ENCODE measurements at regions not wholly inside any gene's neighbourhood (a gene's known extent, or its start where the extent isn't known, plus 50 kb on each side); places are given as distances from the start of the nearest gene placed in this dataset.

- Histone ChIP-seq H3K27ac (ENCODE audit: low read length) (no peak overlapping the region), H3K4me3 (ENCODE audit: low read depth in 1 of 2, low read length in 2 of 2) (no peak overlapping the region), H3K36me3 (ENCODE audit: insufficient read depth, low read length) (no peaks in the 10 kb centered on the region), H3K4me2 (ENCODE audit: insufficient read depth, low read length) (no peak overlapping the region), H2AFZ (ENCODE audit: low read depth, low read length) (no peak overlapping the region), H4K20me1 (ENCODE audit: insufficient read depth, low read length) (peaks cover 6% of the 10 kb centered on the region), H3K9ac (ENCODE audit: low read depth, low read length) (no peak overlapping the region), H3K79me2 (ENCODE audit: insufficient read depth, low read length) (no peaks in the 10 kb centered on the region), H3K27me3 (ENCODE audit: insufficient read depth, low read length, poor library complexity) (peaks cover 4% of the 10 kb centered on the region), H3K9me3 (ENCODE audit: insufficient read depth, low read length, severe bottlenecking) (no peaks in the 10 kb centered on the region), H3K4me1 (ENCODE audit: insufficient read depth, low read length) (no peaks in the 10 kb centered on the region)
- DNase-seq, result no peak
- no peak for ATAC-seq (ENCODE audit: insufficient read depth, low read depth)
- TF ChIP-seq EZH2 (IDR thresholded peaks at IDR 0.05; ENCODE audit: borderline replicate concordance, low read depth, low read length, severe bottlenecking), result no peak
- TF ChIP-seq CTCF (IDR thresholded peaks at IDR 0.05; ENCODE audit: borderline replicate concordance, extremely low read depth, low read length, poor library complexity, severe bottlenecking), result no peak
Observed at GRCh38 chr17:79465011-79465680, 145.7 kb downstream of the RBFOX3 start.

- no peak overlapping the region for H3K9ac ChIP-seq (ENCODE audit: low read depth, low read length)
- H3K9me3 ChIP-seq (ENCODE audit: insufficient read depth, low read length, severe bottlenecking), result no peaks in the 10 kb centered on the region
- H3K27ac ChIP-seq (ENCODE audit: low read length), result no peak overlapping the region
- H2AFZ ChIP-seq (ENCODE audit: low read depth, low read length), result no peak overlapping the region
- no peaks in the 10 kb centered on the region for H3K36me3 ChIP-seq (ENCODE audit: insufficient read depth, low read length)
- DNase-seq (no peak), ATAC-seq (ENCODE audit: insufficient read depth, low read depth) (no peak)
- TF ChIP-seq EZH2 (IDR thresholded peaks at IDR 0.05; ENCODE audit: borderline replicate concordance, low read depth, low read length, severe bottlenecking) (no peak), CTCF (IDR thresholded peaks at IDR 0.05; ENCODE audit: borderline replicate concordance, extremely low read depth, low read length, poor library complexity, severe bottlenecking) (no peak)
- H3K4me2 ChIP-seq (ENCODE audit: insufficient read depth, low read length), result no peak overlapping the region
- no peaks in the 10 kb centered on the region for H3K4me1 ChIP-seq (ENCODE audit: insufficient read depth, low read length)
- peaks cover 4% of the 10 kb centered on the region for H3K27me3 ChIP-seq (ENCODE audit: insufficient read depth, low read length, poor library complexity)
- H3K79me2 ChIP-seq (ENCODE audit: insufficient read depth, low read length), result no peaks in the 10 kb centered on the region
- H3K4me3 ChIP-seq (ENCODE audit: low read depth in 1 of 2, low read length in 2 of 2), result no peak overlapping the region
- peaks cover 6% of the 10 kb centered on the region for H4K20me1 ChIP-seq (ENCODE audit: insufficient read depth, low read length)
Observed at GRCh38 chr17:79464318-79465010, 146.4 kb downstream of the RBFOX3 start.

GRCh38 chr17:79463421-79464317 lies 147.2 kb downstream of the RBFOX3 start:
- Histone ChIP-seq H3K79me2 (ENCODE audit: insufficient read depth, low read length) (no peaks in the 10 kb centered on the region), H3K4me1 (ENCODE audit: insufficient read depth, low read length) (no peaks in the 10 kb centered on the region), H3K27ac (ENCODE audit: low read length) (no peak overlapping the region), H2AFZ (ENCODE audit: low read depth, low read length) (no peak overlapping the region), H3K4me2 (ENCODE audit: insufficient read depth, low read length) (no peak overlapping the region), H3K4me3 (ENCODE audit: low read depth in 1 of 2, low read length in 2 of 2) (no peak overlapping the region), H3K9ac (ENCODE audit: low read depth, low read length) (no peak overlapping the region), H3K36me3 (ENCODE audit: insufficient read depth, low read length) (no peaks in the 10 kb centered on the region), H3K27me3 (ENCODE audit: insufficient read depth, low read length, poor library complexity) (peaks cover 4% of the 10 kb centered on the region), H3K9me3 (ENCODE audit: insufficient read depth, low read length, severe bottlenecking) (no peaks in the 10 kb centered on the region), H4K20me1 (ENCODE audit: insufficient read depth, low read length) (peaks cover 6% of the 10 kb centered on the region)
- ATAC-seq (ENCODE audit: insufficient read depth, low read depth), result no peak
- no peak for DNase-seq
- TF ChIP-seq CTCF (IDR thresholded peaks at IDR 0.05; ENCODE audit: borderline replicate concordance, extremely low read depth, low read length, poor library complexity, severe bottlenecking) (no peak), EZH2 (IDR thresholded peaks at IDR 0.05; ENCODE audit: borderline replicate concordance, low read depth, low read length, severe bottlenecking) (no peak)

Data from DND-41 (cell line).